ENCODE measurements at regions not wholly inside any gene's neighbourhood (a gene's known extent, or its start where the extent isn't known, plus 50 kb on each side); places are given as distances from the start of the nearest gene placed in this dataset.

GRCh38 chr13:89903115-89903514 lies 1444.4 kb upstream of the MIR17HG start:
- H4K5ac ChIP-seq (ENCODE audit: low read depth, low read length): no peak overlapping the region
- peaks cover 2% of the 10 kb centered on the region; the same call in 1 of the 2 replicates for H3K9me3 ChIP-seq (ENCODE audit: control insufficient read depth, insufficient read depth, low read length)
- ChIA-PET CTCF (no interaction called here), POLR2A (ENCODE audit: unreplicated experiment) (no interaction called here)
- H2BK120ac ChIP-seq (ENCODE audit: low read depth, low read length): no peak overlapping the region
- no peak overlapping the region for H2BK20ac ChIP-seq (ENCODE audit: low read depth, low read length)
- no peak overlapping the region for H4K8ac ChIP-seq (ENCODE audit: low read depth in 2 of 2, low read length in 2 of 2)
- H3K27ac ChIP-seq (ENCODE audit: insufficient read depth, low read length): no peak overlapping the region
- no TSS peak for BruUV-seq (replicated peaks)
- no peak overlapping the region for H2BK5ac ChIP-seq (ENCODE audit: low read depth, low read length, poor library complexity, severe bottlenecking)
- H3K14ac ChIP-seq (replicated peaks; ENCODE audit: low read depth, low read length): no peak overlapping the region
- no peak overlapping the region for H3K4ac ChIP-seq (ENCODE audit: low read depth, low read length)
- H3K4me3 ChIP-seq (ENCODE audit: insufficient read depth, low read depth, low read length): no peak overlapping the region
- no peak overlapping the region for H2AFZ ChIP-seq (replicated peaks; ENCODE audit: low read length, poor library complexity)
- H3K27me3 ChIP-seq (ENCODE audit: control insufficient read depth, insufficient read depth, low read length): no peaks in the 10 kb centered on the region
- in situ Hi-C loops (cut with MboI; ENCODE audit: low sequenced_read_pairs) (no loop called here), intact Hi-C loops (cut with micrococcal nuclease) (no loop called here), dilution Hi-C loops (cut with HindIII; ENCODE audit: low sequenced_read_pairs, unreplicated experiment) (no loop called here)
- no peak overlapping the region for H2AK9ac ChIP-seq (replicated peaks; ENCODE audit: low read depth, low read length, poor library complexity)
- ATAC-seq (ENCODE audit: low read depth) (no peak), DNase-seq (no peak)
- no peak overlapping the region for H2BK15ac ChIP-seq (ENCODE audit: low read depth, low read length)
- TF ChIP-seq ELK1 (IDR thresholded peaks at IDR 0.05; ENCODE audit: borderline replicate concordance, low read depth, low read length): no peak
- WGBS, 2 experiments (ENCODE audit: extremely low coverage in 2 of 2, insufficient read length in 1 of 2): no CpG with 5 or more reads among the region's 2 CpGs
- no peak overlapping the region for H3K56ac ChIP-seq (ENCODE audit: extremely low read depth, insufficient read depth, low read length)
- H3K9me1 ChIP-seq (ENCODE audit: insufficient read depth, low read length): no peaks in the 10 kb centered on the region
- no peak overlapping the region for H2AK5ac ChIP-seq (ENCODE audit: low read depth, low read length)
- H3K36me3 ChIP-seq (ENCODE audit: control insufficient read depth, insufficient read depth, low read length): no peaks in the 10 kb centered on the region
- no peaks in the 10 kb centered on the region for H4K20me1 ChIP-seq (ENCODE audit: insufficient read depth, low read length)
- no peak overlapping the region for H3K9ac ChIP-seq (ENCODE audit: low read depth, low read length)
- no peaks in the 10 kb centered on the region for H3K4me1 ChIP-seq (ENCODE audit: control insufficient read depth, insufficient read depth, low read length)
- no peak overlapping the region for H3K18ac ChIP-seq (ENCODE audit: low read depth, low read length)
- H3K23ac ChIP-seq (ENCODE audit: low read depth, low read length): no peak overlapping the region
- no peak overlapping the region for H3K4me2 ChIP-seq (ENCODE audit: low read depth, low read length)
- H3K79me1 ChIP-seq (ENCODE audit: low read depth in 1 of 2, low read length in 2 of 2): no peaks in the 10 kb centered on the region
- H4K91ac ChIP-seq (ENCODE audit: insufficient read depth, low read depth, low read length): no peak overlapping the region

All from IMR-90 (cell line).